Heart right ventricle (tissue), 16 donors: ENCODE measurements at regions not wholly inside any gene's neighbourhood (a gene's known extent, or its start where the extent isn't known, plus 50 kb on each side); places are given as distances from the start of the nearest gene placed in this dataset.
"Not testable (repeated sequence)": the region's sequence is repeated elsewhere in the genome, so short reads cannot be mapped to it uniquely, and the experiment has no call there.

Experiments
- ATAC-seq, 8 donors: fragments of 200-7000 bp; cut with Tn5 transposase; one replicate each; pipeline ENCODE4 v1.9.1; 2020; ENCODE audit warnings: mild to moderate bottlenecking in 8 of 8, moderate library complexity in 8 of 8, moderate number of reproducible peaks in 1 of 8
- DNase-seq, 2 donors: peaks; one replicate each; pipeline ENCODE4 v3.0.0-alpha.2; 2020
- H3K27ac ChIP-seq, 10 donors: fragments of 200-600 bp; sonication (generic) in 2 of 10; one replicate each; pipeline versions ENCODE4 v1.5.0 to v1.8.0; 2020 to 2022; ENCODE audit warnings: mild to moderate bottlenecking in 3 of 10
- H3K27me3 ChIP-seq, 7 donors: fragments of 200-600 bp; one replicate each; pipeline ENCODE4 v1.8.0; 2021 to 2022; ENCODE audit warnings: mild to moderate bottlenecking in 2 of 7
- H3K36me3 ChIP-seq, 9 donors: fragments of 200-600 bp; sonication (generic) in 1 of 9; one replicate each; pipeline versions ENCODE4 v1.5.0 to v1.8.0; 2020 to 2022; ENCODE audit warnings: mild to moderate bottlenecking in 2 of 9
- H3K4me1 ChIP-seq, 9 donors: fragments of 200-600 bp; sonication (generic) in 1 of 9; one replicate each; pipeline versions ENCODE4 v1.5.0 to v1.8.0; 2020 to 2022; ENCODE audit warnings: mild to moderate bottlenecking in 4 of 9
- H3K4me3 ChIP-seq, 10 donors: fragments of 200-600 bp; sonication (generic) in 2 of 10; one replicate each; pipeline versions ENCODE4 v1.5.0 to v1.8.0; 2020 to 2022; ENCODE audit warnings: mild to moderate bottlenecking in 7 of 10, moderate library complexity in 2 of 10
- H3K9me3 ChIP-seq, 11 donors: fragments of 200-600 bp in 10 of 11; sonication (generic) in 2 of 11; one replicate each; pipeline versions ENCODE4 v1.5.0 to v1.8.0; 2013 to 2022; ENCODE audit warnings: mild to moderate bottlenecking in 2 of 11, control low read depth in 1 of 11, moderate library complexity in 1 of 11
- WGBS, 2 donors: extraction: QIAGEN DNeasy Blood & Tissue Kit; methylation state at CpG; one replicate each; pipeline ENCODE4 v1.1.7; 2013; ENCODE audit warnings: inconsistent platforms in 1 of 2; 5-methylcytosine and 5-hydroxymethylcytosine counted together
- intact Hi-C, 10 donors: fragments of 100-400 bp; cut with DNase I; formaldehyde crosslinking; loops; one replicate each; pipeline versions ENCODE4 v1.11.1 to v1.14.2; 2022
- TF ChIP-seq, protein P1 (sequence below), 9 donors: fragments of 200-600 bp; sonication (generic) in 2 of 9; IDR thresholded peaks; one replicate each; pipeline versions ENCODE4 v1.5.0 to v1.8.0; 2021 to 2022; ENCODE audit warnings: antibody characterized with exemption in 9 of 9, mild to moderate bottlenecking in 5 of 9, moderate library complexity in 1 of 9
- donor health status: Arrhythmogenic right ventricular cardiomyopathy.
- donor health status: ischemic (EF 13 %, LVEDD 7.1; RV severe dilation, severe dysfunction).
- donor health status: healthy with polysubstance abuse.
- donor health status: DM: no; HTN: yes; CAD: no.
- donor health status: DM: no; HTN: no; CAD: no.
- donor health status: ischemic (EF 25% LVEDD 6.9; RV normal size, moderate dysfunction).
- donor health status: ischemic (EF 25% LVEDD 5.7; RV mildly dilated, moderate dysfunction).
- donor health status: healthy.
- donor health status: DM: yes; HTN: yes; CAD: no.
- donor health status: Ischemic cardiomyopathy.
- donor health status: ischemic (EF 35%, LVEDD 5.7; RV mildly dilated, moderate dysfunction).
- donor health status: nonischemic (EF 11% LVEDD 7.7; RV severe dilation, severe dysfunction).
- donor health status: DM: yes; HTN: yes; CAD: no.
- donor health status: PGD.
- donor health status: ischemic (EF 29% LVEDD 5.4; RV normal size, mild dysfunction).
- donor health status: nonischemic (EF 23%, LVEDD 6.1; RV moderate dilation, normal function).

- no peak for ATAC-seq
- intact Hi-C loops = no loop called here
- TF ChIP-seq, protein P1, sequence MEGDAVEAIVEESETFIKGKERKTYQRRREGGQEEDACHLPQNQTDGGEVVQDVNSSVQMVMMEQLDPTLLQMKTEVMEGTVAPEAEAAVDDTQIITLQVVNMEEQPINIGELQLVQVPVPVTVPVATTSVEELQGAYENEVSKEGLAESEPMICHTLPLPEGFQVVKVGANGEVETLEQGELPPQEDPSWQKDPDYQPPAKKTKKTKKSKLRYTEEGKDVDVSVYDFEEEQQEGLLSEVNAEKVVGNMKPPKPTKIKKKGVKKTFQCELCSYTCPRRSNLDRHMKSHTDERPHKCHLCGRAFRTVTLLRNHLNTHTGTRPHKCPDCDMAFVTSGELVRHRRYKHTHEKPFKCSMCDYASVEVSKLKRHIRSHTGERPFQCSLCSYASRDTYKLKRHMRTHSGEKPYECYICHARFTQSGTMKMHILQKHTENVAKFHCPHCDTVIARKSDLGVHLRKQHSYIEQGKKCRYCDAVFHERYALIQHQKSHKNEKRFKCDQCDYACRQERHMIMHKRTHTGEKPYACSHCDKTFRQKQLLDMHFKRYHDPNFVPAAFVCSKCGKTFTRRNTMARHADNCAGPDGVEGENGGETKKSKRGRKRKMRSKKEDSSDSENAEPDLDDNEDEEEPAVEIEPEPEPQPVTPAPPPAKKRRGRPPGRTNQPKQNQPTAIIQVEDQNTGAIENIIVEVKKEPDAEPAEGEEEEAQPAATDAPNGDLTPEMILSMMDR (IDR thresholded peaks at IDR 0.05) = no peak
- no peaks in the 10 kb centered on the region for H3K4me1 ChIP-seq
- H3K27me3 ChIP-seq = peaks cover 0 to 76% (median 51%) of the 10 kb centered on the region in 7 donors
- no peak overlapping the region for H3K27ac ChIP-seq
- no peaks in the 10 kb centered on the region for H3K9me3 ChIP-seq
- 37 to 58% methylated on average over 2 of the region's 2 CpGs for WGBS, 2 donors
- H3K36me3 ChIP-seq = no peaks in the 10 kb centered on the region
- no peak overlapping the region for H3K4me3 ChIP-seq
- no peak for DNase-seq
These were observed 742.6 kb downstream of the TMEM121 start for GRCh38 chr14:106269029-106269428.

DNA sequence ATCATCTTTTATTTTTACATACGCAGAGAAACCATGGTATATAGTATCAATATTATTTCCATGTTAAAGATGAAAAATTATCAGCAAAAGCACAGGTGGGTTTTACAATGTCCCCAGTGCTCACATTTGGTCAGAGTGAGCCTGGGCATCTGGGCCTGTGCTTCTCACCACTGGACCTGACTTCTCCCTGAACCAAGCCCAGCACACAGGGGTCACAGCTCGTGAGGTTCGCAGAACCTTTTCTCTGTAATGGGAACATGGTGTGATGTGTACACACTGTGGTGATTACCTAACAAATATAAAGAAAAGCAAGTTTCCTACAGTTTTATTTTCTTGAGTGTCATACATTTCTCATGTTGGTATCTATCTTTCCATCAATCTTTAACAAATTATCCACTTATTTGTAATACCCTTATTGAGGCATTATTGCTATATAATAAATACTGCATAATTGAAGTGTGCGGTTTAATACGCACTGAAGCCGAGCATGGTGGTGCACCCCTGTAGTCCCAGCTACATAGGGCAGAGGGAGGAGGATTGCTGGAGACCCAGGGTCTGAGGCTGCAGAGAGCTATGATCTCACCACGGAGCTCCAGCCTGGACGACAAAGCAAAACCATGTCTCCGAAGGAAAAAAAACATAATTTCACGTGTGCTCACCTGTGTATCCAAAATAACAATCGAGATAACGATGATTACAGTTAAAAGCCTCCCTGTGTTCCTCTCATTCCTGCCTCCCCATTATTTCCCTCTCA, 743.2 kb downstream of the TMEM121 start:
- WGBS, 2 donors = 63 to 68% methylated on average over 12 of the region's 12 CpGs
- no peak overlapping the region for H3K27ac ChIP-seq
- no peaks in the 10 kb centered on the region for H3K9me3 ChIP-seq
- no peaks in the 10 kb centered on the region for H3K36me3 ChIP-seq
- DNase-seq (no peak), ATAC-seq (no peak)
- H3K27me3 ChIP-seq = peaks cover 0 to 70% (median 45%) of the 10 kb centered on the region in 7 donors
- H3K4me3 ChIP-seq = no peak overlapping the region
- no peaks in the 10 kb centered on the region for H3K4me1 ChIP-seq
- intact Hi-C loops = loop anchor here in 1 of 10 donors (1.0 kb wide), 1 partner anchor 9 kb away; no protein-coding TSS in a partner anchor
- TF ChIP-seq, protein P1 (IDR thresholded peaks at IDR 0.05) = no peak

DNA sequence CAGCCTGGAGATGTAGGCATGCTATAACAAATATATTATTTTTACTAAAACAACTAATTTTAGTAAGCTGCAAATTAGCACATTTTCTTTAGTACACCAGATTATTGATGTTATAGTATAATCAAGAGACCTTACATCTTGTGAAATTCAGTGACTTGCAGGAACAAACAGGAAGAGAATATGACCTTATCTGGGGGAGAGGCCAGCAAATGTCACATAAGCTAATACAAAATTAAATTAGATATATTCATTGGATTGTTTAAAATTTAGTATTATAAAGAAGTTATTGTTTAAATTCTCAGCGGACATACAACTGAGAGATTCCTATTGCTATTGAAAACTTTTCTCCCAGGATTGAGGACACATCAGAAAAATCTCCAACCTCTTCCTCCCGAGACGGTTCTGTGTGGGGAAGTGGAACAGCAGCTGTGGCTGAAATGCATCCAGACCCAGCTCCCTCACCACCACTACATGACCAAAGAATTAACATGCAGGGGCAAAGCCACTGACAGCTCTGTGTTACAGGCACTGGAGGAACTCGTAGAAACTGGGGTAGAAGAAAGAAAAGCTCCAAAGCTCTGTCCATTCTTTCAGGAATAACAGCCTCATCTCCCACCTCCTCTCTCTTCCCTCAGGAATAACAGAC, 744.2 kb downstream of the TMEM121 start:
- ATAC-seq, H3K27ac ChIP-seq, DNase-seq, H3K4me1 ChIP-seq, H3K36me3 ChIP-seq, H3K9me3 ChIP-seq, H3K4me3 ChIP-seq: not testable (repeated sequence)
- intact Hi-C loops = loop anchor here in 1 of 10 donors (1.0 kb wide), 1 partner anchor 10 kb away; no protein-coding TSS in a partner anchor
- 22 to 29% methylated on average over 3 of the region's 4 CpGs for WGBS, 2 donors
- peaks cover 0 to 66% (median 39%) of the 10 kb centered on the region in 7 donors for H3K27me3 ChIP-seq

DNA sequence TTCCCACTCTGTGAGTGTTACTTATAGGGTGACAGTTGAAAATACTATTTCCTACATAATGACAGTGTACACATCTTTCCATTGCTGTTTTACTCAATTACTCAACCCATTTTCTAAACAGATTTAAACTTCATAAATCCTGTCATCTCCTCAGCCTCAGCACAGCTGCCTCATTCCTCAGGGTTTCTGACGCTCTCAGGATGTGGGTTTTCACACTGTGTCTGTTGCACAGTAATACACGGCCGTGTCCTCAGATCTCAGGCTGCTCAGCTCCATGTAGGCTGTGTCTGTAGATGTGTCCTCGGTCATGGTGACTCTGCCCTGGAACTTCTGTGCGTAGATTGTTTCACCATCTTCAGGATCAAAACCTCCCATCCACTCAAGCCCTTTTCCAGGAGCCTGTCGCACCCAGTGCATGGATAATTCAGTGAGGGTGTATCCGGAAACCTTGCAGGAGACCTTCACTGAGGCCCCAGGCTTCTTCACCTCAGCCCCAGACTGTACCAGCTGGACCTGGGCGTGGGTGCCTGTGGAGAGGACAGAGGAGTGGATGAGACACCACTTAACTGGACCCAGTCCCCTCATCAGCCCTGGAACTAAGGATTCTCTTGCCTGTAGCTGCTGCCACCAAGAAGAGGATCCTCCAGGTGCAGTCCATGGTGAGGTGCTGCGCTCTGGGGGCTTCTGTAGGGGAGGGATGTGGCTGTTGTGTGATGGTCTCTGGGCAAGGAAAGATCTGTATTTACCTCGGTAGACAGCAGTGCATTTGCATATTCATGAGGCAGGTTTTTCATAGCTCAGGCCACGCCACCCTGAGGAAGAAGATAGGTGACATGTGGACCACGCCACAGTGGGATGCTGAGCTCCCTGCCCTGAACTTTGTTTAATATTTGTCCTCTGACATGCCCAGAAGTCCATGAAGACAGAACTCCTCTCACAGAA, 750.2 kb downstream of the TMEM121 start:
- intact Hi-C loops = no loop called here

More for the DNA sequence above, 750.2 kb downstream of the TMEM121 start:
- no peaks in the 10 kb centered on the region for H3K36me3 ChIP-seq
- WGBS, 2 donors = 47 to 54% methylated on average over 12 of the region's 12 CpGs
- no peaks in the 10 kb centered on the region for H3K4me1 ChIP-seq
- H3K27me3 ChIP-seq = peaks cover 0 to 55% (median 24%) of the 10 kb centered on the region in 7 donors
- H3K9me3 ChIP-seq = no peaks in the 10 kb centered on the region
- no peak overlapping the region for H3K4me3 ChIP-seq
- no peak overlapping the region for H3K27ac ChIP-seq
- TF ChIP-seq, protein P1 (IDR thresholded peaks at IDR 0.05) = no peak
- no peak for DNase-seq
- no peak for ATAC-seq
